AG08395 (cell line): ENCODE measurements at regions not wholly inside any gene's neighbourhood (a gene's known extent, or its start where the extent isn't known, plus 50 kb on each side); places are given as distances from the start of the nearest gene placed in this dataset.

Experiments
- DNase-seq: peaks from one replicate; pipeline ENCODE4 v3.0.0; 2012; ENCODE audit warnings: mixed read lengths, low spot score

DNA sequence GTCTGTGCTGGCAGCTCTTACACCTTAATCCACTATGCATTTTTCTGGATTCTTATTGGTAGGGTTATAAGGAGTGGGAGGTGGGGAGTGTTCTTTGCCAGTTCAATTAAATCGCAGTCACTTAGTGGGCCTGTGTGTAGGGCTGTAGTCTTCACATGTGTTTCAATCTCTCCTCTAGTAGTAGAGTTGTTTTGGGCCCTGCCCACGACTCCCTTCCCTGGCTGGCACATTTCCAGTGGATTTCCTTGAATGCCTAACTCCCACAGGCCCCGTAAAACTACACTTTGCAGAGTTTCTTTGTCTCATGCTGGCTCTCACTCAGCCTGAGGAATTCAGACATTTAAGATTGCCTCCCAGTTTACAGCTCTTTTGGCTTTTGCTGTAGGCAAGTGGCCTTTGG, 414.0 kb upstream of the OPRM1 start:
- DNase-seq: no peak

DNA sequence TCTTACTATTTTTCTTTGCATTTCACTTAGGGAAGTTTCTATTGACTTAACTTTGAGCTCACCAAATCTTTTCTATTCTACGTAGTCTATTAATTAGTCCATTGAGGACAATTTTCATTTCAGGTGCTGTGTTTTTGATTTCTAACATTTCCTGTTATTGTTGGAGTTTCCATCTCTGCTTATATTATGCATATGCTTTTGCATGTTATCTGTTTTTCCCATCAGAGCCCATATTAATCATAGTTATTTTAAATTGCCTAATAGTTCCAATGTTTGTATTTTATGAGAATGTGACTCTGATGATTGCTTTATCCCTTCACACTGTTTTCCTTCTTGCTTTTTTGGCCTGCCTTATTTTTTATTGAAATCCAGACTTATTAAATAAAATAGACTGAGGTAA, 414.5 kb upstream of the OPRM1 start:
- no peak for DNase-seq

DNA sequence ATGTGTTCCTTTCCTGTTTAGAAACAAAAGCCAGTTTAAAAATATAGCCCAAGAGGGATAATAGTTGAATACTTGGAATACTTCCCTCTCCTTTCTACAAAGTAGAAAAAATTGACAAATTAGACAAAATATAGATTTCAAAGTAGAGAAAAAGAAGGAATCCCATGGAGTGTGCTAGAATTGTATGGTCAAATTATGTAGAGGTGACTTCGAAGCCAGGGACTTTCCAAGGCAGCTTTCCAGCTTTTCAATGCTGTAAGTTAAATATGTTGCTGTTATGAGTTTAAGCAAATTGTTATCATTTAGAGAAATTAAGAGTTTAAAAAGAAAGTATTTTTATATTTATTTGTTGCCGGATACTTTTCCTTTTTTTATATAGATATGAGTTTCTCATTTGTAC, 415.5 kb upstream of the OPRM1 start:
- no peak for DNase-seq

DNA sequence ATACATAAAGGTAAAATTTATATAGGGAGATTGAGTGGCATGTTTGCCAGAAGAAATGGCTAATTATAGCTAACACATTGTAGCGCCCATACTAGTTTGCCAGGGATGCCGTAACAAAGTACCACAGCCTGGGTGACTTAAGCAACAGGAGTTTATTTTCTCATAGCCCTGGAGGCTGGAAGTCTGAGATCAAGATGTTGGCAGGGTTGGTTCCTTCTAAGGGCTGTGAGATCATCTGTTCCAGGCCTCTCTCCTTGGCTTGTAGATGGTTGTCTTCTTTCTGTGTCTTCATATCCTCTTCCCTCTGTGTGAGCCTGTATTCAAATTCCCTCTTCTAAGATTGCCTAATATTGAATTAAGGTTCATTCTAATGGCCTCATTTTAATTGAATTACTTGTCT, 417.5 kb upstream of the OPRM1 start:
- DNase-seq: no peak

DNA sequence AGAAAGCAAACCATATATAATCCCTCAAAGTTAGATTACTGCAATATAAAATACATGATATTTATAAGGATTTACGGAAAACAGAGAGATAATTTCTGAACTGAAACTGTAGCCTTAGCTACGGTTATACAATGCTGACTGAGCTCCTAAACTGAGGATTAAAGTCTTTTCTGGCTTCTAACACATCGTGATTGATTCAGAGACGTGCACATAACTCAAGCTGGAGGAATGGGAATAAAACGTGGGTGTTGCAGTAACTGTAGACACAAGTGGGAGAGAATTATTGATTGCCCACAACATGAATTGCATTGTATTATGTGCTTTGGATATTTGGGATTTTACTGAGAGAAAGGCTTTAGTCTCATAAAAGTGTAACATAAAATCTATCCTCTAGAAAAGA, 418.0 kb upstream of the OPRM1 start:
- DNase-seq: no peak

DNA sequence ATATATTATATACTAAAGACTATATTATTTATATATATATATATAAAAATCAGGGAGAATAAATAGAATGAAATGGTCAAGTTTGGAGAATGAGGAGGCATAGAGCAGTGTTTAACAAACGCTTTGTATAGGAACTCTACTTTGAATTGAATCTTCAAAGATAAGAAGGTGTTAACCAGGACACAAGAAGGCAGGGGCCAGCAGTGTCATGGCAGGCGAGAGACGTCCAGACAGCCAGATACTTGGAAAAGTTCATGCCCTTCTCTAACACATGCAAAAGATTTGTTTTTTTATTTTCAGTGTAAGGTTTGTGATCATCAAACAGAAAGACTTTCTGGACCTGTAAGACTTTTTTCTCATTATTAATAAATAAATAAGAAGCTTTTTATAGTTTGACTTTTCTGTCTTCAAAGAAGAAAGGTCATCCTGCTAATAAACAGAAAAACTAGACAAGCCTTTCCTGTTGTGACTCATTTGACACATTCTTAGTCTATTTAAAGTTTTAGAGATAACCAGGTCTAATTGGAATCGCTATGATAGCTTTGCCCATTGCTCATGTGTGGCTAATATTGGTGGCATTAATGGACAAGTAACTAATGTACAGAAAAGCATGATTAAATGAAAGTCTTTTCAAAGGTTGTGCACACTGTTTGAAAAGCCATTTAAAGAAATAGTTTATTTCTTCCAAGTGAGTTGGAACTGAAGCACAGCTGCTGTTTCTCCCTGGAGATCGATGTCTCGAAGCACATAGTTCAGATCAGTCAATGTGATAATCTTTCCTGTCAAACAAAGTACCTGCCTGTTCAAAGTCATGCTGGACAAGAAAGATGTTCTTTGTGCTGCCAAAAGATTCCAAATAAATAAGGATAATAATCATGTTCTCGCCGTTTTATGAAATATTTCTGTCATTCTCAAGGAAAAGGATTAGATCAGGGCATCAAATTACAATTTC, 420.4 kb upstream of the OPRM1 start:
- no peak for DNase-seq

DNA sequence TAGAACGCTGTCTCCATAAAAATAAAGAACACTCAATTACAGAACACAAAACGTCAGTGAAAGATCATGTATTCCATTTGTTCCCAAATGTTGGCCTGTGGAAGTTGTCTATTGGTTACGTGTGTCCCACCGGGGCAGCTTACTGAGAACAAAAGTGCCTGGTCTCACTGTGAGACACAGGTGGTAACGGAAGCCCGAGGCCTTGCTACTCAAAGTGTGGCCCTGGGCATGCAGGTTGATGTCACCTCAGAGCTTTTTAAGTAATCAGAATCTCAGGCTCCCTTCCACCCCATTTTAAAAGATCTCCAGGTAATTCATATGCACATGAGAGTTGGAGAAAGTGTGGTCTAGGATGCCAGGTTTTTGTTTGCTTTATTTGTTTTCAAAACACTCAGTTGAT, 422.5 kb upstream of the OPRM1 start:
- DNase-seq: no peak

DNA sequence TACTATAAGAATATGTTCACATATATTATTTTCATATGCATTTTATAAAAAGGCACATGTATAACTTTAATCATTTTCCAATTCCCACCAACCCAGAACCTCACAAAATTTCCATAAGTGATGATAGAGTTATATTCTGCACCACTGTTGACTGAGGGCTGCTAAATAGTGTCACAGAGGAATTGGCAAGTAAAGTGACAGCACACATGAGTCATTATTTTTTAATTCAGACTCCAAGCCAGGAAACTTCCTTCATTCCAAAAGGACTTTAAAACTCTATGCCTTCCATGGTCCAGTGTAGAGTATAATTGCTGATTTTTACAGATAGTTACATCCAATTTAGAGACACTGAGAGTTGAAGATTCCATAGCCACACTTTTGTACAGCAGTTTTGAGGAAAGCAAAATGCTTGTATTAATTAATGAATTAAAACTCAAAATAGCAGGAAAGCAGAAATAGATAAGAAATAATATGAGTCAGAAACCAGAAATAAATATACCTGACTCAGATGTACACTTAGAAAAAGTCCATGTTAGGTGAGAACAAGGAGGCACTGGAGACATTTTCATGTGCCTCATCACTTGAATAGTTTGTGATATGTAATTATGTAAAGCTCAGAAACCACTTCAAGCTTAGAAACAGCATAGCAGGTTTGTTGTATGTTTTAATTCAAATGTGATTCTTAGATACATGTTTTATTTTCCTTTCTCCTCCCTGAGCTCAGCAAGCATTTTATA, 425.2 kb upstream of the OPRM1 start:
- no peak for DNase-seq

DNA sequence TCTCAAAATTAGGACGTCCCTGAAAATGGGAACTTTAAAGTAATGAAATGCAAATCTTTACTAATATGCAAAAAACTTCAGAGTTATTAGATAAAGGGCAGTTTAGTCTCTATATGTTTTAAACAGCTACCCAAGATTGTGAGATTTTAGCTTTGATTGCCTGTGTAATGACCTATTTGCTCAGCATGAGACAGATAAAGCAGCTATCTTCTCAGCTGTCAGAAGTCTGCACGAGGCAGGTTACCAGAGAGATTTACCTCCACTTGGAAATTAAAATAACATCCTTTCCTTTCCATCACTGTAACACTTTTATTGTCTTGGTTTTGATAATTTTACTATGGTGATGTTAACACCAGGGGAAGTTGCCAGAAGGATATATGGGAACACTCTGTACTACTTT, 436.6 kb upstream of the OPRM1 start:
- no peak for DNase-seq

DNA sequence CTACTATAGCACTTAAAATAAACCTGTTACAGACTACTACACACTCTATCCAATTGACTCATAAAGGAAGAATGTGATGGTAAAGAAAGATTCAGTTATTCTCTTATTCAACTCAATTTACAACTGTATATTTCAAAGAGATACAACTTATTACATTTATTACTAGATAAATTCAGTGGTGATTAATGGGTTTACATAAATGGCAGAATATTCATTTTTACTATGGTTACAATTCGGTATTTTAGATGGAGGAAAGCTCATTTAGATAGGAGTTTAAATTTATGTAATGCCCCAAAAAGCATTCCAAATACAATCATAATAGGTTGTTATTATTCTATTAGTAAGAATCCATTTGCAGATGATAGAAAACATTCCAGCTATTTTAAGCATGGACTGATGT, 439.1 kb upstream of the OPRM1 start:
- no peak for DNase-seq

DNA sequence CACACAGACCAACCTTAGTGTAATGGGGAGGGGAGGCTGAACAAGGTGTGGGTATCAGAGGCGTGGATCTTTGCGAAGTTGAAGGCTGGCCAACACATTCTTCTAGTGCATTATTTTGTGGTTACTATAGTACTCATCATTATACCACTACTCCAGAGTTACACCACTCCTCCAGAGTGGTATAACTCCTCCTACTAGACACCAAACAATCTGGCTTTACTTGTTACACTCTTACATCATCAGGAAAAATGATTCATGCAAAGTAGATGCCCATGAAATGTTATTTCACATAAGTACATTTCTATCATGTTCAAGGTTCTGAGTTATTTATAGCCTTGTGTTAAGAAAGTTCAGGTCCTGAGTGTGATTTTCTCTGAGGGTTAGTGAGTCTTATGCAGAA, 443.1 kb upstream of the OPRM1 start:
- DNase-seq: no peak

DNA sequence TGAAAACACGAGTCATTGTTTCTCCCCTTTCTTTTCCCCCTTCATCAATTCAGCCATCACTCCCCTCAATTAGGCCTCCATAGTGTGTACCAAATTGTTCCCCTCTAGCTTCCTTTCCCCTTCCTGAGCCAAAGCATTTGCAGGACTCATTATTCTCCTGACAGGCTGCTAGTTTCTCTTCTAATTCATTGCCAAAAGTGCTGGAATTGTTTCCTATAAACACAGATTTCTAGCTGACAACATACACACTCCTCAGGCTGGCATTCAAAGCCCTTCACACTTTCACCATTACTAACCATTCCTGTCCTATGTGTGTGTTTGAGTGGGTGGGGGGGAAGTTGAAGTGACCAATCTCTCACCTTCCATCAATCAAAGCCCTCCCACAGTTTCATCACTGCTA, 444.2 kb upstream of the OPRM1 start:
- DNase-seq: no peak

DNA sequence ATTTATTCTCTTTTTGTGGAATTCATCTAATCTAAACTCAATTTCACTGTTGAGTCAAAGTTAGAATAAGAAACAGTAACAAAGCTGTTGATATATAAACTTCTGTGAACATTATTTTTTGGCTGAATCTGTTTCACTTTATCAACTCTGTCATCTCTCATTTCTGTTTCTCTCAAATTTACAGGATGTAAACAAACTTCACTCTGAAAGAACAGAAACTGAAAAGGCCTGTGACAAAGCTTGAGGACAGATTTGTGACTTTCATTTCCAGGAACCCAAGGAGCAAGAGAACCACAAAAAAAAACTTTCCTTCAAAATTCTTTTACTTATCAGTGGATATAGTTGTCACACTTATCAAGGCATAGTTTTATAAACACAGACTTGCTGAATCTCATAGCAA, 447.9 kb upstream of the OPRM1 start:
- DNase-seq: no peak

DNA sequence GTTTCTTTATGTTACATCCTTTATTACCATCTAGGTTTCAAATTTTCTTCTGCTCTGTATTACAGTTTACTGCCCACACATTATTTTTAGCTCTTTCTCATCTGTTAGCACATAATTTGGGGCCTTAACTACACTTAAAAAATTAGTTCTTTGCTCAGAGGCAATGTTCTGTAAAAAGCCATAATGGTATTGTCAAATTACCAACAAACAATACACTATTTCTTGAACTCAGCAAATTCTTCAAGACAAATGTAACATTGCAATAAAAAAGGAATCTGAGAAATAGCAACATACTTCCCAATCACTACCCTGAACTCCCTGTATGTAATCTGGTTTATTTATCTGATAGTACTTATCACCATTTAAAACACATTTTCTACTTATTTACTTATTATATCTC, 448.6 kb upstream of the OPRM1 start:
- no peak for DNase-seq

DNA sequence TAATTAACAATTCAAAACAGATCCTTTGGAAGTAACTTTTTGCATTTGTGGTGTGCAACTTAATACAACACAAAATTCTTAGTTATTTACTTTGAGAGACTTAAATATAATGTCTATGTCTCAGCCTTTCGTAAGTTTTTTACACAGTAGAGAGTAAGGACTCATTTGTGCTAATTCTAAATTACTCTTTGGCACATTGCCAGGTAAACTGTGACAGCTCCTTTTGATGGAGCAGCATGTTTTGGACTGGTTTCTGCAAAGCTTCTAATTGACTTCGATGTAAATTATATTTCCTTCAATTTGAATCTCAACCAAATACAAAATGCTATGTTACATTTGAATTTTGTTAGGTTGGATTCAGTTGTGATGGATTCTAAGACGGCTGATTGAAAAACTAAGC, 450.7 kb upstream of the OPRM1 start:
- no peak for DNase-seq

DNA sequence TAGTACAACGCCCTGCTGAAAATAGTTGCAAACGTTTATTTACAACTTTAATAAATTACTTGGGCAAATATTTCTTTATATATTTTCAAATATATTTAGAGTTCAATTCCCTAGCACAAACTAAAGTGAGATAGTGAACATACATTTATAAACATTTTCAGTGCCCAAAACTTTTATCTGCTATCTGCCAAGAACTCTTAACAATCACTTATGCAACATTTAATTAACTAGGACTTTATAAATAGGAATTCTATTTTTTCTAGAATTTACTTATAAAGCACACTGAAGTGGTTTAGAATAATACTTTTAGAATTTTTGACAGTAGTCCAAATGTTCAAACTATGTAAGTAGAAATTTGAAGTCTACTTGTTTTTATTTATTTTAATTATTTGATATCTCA, 452.6 kb upstream of the RGS17 start:
- no peak for DNase-seq

DNA sequence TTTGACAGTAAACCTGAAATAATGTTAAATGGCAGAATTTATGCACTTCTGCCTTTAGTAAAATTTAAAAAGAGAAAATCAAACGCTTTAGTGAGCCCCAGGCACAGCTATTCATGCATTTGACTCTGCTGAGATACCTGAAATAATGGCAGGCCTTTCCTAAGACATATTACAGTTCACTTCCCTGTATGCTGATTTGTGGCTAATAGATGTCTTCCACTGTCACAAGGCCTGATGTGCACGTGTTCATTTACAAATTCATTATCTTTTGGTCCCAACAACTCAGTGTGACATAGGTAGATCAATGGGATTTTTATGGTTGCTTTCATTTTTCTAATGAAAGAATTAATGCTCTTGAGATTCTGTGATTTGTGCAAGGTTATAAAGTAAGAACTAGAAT, 449.7 kb upstream of the RGS17 start:
- DNase-seq: no peak

DNA sequence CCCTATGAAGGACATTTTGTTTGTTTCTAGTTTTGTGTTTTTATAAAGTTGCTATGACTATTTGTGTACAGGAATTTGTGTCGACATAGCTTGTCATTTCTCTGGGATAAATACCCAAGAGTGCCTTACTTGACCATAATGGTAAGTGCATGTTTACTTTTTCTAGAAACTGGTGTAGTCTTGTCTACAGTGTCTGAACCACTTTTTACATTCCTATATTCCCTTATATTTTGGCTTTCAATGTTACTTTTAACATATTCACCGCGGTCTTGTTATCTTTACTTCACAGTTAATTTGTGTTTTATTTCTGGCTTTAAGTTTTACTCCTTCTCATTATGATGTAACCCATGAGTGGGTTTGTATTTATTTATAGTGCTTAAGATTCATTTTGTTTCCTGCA, 444.4 kb upstream of the RGS17 start:
- DNase-seq: no peak

DNA sequence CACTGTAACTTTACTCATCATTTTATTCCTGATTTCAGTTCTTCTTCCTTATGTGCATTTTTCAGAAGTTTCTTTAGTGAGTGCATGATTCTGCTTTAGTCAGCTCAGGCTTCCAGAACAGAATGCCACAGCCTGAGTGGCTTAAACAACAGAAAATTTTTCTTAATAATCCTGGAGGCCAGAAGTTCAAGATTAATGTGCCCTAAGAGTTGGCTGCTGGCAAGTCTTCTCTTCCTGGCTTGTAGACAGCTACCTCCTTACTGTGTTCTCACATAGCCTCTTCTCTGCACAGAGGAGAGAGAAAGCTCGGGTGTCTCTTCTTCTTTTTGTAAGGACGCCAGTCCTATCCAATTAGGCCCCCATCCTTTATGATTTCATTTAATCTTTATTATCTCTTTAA, 443.1 kb upstream of the RGS17 start:
- no peak for DNase-seq

DNA sequence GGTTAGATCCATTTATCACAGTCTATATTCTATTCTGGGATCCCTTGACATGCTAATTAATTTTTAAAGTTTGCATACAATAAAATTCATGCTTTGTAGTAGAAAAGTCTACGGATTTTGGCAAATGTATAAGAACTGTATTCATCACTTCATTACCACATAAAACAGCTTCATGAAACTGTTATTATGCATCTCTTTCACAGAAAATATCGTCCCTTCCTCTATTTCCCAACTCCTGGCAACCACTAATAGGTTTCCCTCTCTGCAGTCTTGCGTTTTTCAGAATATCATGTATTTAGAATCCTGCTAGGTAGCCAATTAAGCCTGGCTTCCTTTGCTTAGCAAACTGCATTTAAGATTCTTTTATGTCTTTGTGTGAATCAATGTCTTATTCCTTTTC, 441.3 kb upstream of the RGS17 start:
- no peak for DNase-seq

DNA sequence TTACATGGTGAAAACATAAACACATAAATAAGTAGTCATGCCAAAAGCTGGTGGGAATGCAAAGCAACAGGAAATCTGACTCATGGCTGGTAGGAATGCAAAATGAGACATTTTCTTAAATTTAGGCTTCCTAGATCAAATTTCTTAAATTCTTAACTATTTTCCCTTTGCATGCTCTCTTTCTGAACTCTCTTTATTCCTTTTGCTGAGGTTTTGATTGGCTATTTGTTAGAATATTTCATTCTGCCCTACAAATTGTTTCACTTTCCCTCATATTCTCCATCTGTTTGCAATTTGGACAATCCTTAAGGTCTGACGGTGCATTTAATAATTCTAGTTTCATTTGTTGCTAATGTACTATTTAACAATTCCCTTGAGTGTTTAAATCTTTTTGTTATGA, 437.5 kb upstream of the RGS17 start:
- DNase-seq: no peak

DNA sequence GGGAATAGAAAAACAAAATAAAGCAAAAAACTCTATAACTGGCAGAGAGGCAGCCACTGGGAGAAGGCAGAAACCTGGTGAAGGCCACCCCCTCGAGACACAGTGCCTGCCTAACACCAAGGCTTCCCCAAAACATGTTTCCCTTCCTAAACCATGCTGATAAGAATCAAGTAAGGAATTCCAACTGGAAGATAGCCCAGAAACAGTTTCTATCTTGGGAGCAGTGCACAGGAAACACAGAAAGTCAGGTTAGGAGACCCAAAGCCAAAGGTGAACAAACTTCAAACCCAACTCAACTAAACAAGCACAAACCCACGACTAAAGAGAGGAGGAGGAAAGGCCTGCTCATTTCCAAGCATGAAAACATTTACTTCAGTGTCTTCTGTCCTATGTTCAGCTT, 433.7 kb upstream of the RGS17 start:
- DNase-seq: no peak

DNA sequence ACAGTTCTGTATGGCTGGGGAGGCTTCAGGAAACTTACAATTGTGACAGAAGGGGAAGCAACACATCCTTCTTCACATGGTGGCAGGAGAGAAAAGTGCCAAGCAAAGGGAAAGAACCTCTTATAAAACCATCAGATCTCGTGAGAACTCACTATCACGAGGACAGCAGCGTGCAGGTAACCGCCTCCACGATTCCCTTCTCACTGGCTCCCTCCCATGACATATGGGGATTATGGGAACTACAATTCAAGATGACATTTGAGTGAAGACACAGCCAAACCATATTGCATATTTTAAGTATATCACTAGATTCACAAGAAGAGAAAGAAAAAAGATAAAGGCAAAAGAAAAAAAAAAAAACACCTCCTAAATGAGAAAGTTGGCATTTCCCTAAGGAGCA, 431.9 kb upstream of the RGS17 start:
- no peak for DNase-seq

DNA sequence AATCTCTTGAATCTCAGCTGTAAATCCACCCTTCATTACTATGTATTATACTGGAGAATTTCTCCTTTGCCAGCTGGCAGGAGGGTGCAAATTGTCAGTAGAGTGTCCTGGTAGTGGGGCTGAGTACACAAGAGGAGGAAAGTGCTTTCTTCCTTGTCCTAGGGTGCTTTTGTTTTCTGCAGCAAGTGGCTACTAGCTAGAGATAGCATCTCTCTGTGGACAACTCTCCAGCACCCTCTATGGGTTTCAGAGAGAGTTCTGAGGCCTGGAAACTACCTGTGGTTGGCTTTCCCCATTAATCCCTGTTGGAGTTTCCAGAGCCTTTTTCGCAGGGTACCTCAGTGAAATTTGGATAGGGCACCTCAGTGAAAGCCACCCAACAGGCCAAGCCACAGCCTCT, 422.5 kb upstream of the RGS17 start:
- DNase-seq: no peak
